Keratinocyte (primary cell): ENCODE measurements at regions not wholly inside any gene's neighbourhood (a gene's known extent, or its start where the extent isn't known, plus 50 kb on each side); places are given as distances from the start of the nearest gene placed in this dataset.

ENCODE experiments used
- DNase-seq: peaks from one replicate; pipeline ENCODE4 v3.0.0-alpha.2; 2011; ENCODE audit warnings: low read depth, missing footprints, low spot score
- FAIRE-seq: peaks from 2 replicates; lab custom pipeline; 2011; peaks lifted over from hg19 to GRCh38; lab: Jason Lieb, UNC
- H2AFZ ChIP-seq: 2 replicates; pipeline ENCODE4 v1.6.0; 2012; ENCODE audit warnings: low read length, control low read depth, inconsistent platforms; ENCODE audit not compliant: control insufficient read depth
- H3K27ac ChIP-seq: 2 replicates; pipeline ENCODE4 v1.5.1; 2011; ENCODE audit warnings: low read length; ENCODE audit not compliant: control insufficient read depth, insufficient read depth
- H3K27me3 ChIP-seq: 3 replicates; pipeline ENCODE4 v1.6.0; 2011; ENCODE audit warnings: low read length; ENCODE audit not compliant: control insufficient read depth, insufficient read depth; ENCODE audit errors: extremely low read depth
- H3K36me3 ChIP-seq, 2 experiments: 2 replicates in 1 of 2; 3 replicates in 1 of 2; pipeline ENCODE4 v1.5.1; 2011; ENCODE audit warnings: low read length in 2 of 2, mild to moderate bottlenecking in 1 of 2; ENCODE audit not compliant: control insufficient read depth in 2 of 2, insufficient read depth in 2 of 2; ENCODE audit errors: extremely low read depth in 1 of 2
- H3K4me1 ChIP-seq: 3 replicates; pipeline ENCODE4 v1.5.1; 2011; ENCODE audit warnings: low read length; ENCODE audit not compliant: control insufficient read depth, insufficient read depth; ENCODE audit errors: extremely low read depth
- H3K4me2 ChIP-seq: 3 replicates; pipeline ENCODE4 v1.6.0; 2011; ENCODE audit warnings: low read depth, low read length; ENCODE audit not compliant: control insufficient read depth, insufficient read depth; ENCODE audit errors: extremely low read depth
- H3K4me3 ChIP-seq, 3 experiments: fragments of 200-600 bp in 1 of 3; sonication (generic) in 1 of 3; 2 replicates in 2 of 3; 3 replicates in 1 of 3; pipeline ENCODE4 v1.5.1; 2011 to 2016; ENCODE audit warnings: low read length in 3 of 3, mild to moderate bottlenecking in 3 of 3, control low read depth in 2 of 3, inconsistent platforms in 1 of 3, low read depth in 1 of 3, mixed read lengths in 1 of 3, mixed run types in 1 of 3, moderate library complexity in 1 of 3; ENCODE audit not compliant: control insufficient read depth in 2 of 3, insufficient read depth in 2 of 3; ENCODE audit errors: extremely low read depth in 1 of 3
- H3K79me2 ChIP-seq: 2 replicates; pipeline ENCODE4 v1.6.0; 2012; ENCODE audit warnings: low read length; ENCODE audit not compliant: control insufficient read depth, insufficient read depth
- H3K9ac ChIP-seq: 3 replicates; pipeline ENCODE4 v1.6.0; 2011; ENCODE audit warnings: low read length; ENCODE audit not compliant: control insufficient read depth, insufficient read depth; ENCODE audit errors: extremely low read depth
- H3K9me1 ChIP-seq: 3 replicates; pipeline ENCODE4 v1.6.0; 2011; ENCODE audit warnings: low read length; ENCODE audit not compliant: control insufficient read depth, insufficient read depth; ENCODE audit errors: extremely low read depth
- H3K9me3 ChIP-seq: 2 replicates; pipeline ENCODE4 v1.5.1; 2012; ENCODE audit warnings: low read depth, low read length; ENCODE audit not compliant: control insufficient read depth
- H4K20me1 ChIP-seq: 3 replicates; pipeline ENCODE4 v1.6.0; 2011; ENCODE audit warnings: low read length; ENCODE audit not compliant: control insufficient read depth, insufficient read depth; ENCODE audit errors: extremely low read depth
- EZH2 ChIP-seq: IDR thresholded peaks from one replicate; pipeline ENCODE4 v1.6.1; 2012; ENCODE audit warnings: inconsistent platforms, mild to moderate bottlenecking, low read length, moderate library complexity
- dilution Hi-C: fragments of 300-500 bp; cut with MboI; formaldehyde crosslinking; loops from one replicate; pipeline ENCODE4 v1.7.0; 2020; ENCODE audit warnings: low sequenced_read_pairs; ENCODE audit not compliant: extremely low pct_ligation_motif_present
- TF ChIP-seq, protein P1 (sequence below), 3 experiments: IDR thresholded peaks in 1 of 3; conservative IDR thresholded peaks in 1 of 3; optimal IDR thresholded peaks in 1 of 3; 2 replicates in 2 of 3; 3 replicates in 1 of 3; pipeline versions ENCODE3 to v1.5.1; 2011; ENCODE audit warnings: low read length in 3 of 3, mild to moderate bottlenecking in 3 of 3, moderate library complexity in 2 of 3, control low read depth in 1 of 3, inconsistent platforms in 1 of 3; ENCODE audit not compliant: insufficient read depth in 2 of 3; ENCODE audit errors: extremely low read depth in 1 of 3

DNA sequence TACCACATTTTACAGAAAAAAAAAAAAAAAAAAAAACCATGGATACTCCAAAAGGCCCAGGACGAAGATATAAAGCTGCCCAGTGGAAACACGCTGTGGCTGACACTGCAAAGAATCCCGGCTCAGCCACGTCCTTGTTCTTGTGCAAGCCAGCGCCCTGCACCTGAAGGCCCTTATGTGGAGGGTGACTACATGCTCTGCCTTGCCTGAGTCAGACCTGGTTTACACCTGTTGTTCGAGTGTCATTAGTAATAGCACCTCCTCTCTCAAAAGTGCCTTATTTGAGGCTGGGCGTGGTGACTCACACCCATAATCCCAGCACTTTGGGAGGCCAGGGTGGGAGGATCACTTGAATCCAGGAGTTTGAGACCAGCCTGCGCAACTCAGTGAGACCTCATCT is 54.3 kb upstream of the ZSWIM6 start:
- H3K9me3 ChIP-seq: no peaks in the 10 kb centered on the region
- no peaks in the 10 kb centered on the region for H3K79me2 ChIP-seq
- peak; percentile 80 for DNase-seq
- H3K4me3 ChIP-seq: no peak overlapping the region
- no peaks in the 10 kb centered on the region for H3K36me3 ChIP-seq
- peak overlapping the region; percentile 17 for H3K4me2 ChIP-seq
- no peaks in the 10 kb centered on the region for H3K27me3 ChIP-seq
- H3K4me1 ChIP-seq: peaks cover 42% of the 10 kb centered on the region
- dilution Hi-C loops: no loop called here
- H3K9ac ChIP-seq: no peak overlapping the region
- H4K20me1 ChIP-seq: no peaks in the 10 kb centered on the region
- H3K27ac ChIP-seq: no peak overlapping the region
- TF ChIP-seq EZH2: no peak
- TF ChIP-seq, protein P1, sequence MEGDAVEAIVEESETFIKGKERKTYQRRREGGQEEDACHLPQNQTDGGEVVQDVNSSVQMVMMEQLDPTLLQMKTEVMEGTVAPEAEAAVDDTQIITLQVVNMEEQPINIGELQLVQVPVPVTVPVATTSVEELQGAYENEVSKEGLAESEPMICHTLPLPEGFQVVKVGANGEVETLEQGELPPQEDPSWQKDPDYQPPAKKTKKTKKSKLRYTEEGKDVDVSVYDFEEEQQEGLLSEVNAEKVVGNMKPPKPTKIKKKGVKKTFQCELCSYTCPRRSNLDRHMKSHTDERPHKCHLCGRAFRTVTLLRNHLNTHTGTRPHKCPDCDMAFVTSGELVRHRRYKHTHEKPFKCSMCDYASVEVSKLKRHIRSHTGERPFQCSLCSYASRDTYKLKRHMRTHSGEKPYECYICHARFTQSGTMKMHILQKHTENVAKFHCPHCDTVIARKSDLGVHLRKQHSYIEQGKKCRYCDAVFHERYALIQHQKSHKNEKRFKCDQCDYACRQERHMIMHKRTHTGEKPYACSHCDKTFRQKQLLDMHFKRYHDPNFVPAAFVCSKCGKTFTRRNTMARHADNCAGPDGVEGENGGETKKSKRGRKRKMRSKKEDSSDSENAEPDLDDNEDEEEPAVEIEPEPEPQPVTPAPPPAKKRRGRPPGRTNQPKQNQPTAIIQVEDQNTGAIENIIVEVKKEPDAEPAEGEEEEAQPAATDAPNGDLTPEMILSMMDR (optimal IDR thresholded peaks at IDR 0.05 in 1 of 3, IDR thresholded peaks at IDR 0.05 in 1 of 3, conservative IDR thresholded peaks at IDR 0.05 in 1 of 3; ENCODE audit: extremely low read depth in 1 of 3, insufficient read depth in 2 of 3, low read length in 3 of 3): no peak
- no peak overlapping the region for H2AFZ ChIP-seq
- H3K9me1 ChIP-seq: no peaks in the 10 kb centered on the region
- FAIRE-seq: peak; percentile 87

DNA sequence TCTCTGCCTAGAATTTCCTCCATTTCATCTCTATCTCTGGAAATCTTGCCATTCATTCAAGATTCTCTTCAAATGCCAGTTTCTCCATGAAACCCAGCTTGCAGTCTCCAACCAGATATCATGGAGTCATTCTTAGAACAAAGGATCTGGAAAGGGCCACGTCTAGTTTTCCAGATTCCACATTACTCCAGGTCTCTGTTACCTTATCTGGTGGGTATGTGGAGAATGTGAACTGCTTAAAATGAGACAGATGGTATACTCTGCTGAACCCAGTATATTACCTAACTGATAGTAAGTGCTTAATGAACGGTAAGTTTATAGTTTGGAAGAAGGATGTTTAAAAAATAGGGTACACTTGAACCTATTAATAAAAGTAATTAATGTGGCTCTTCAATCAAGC is 52.3 kb upstream of the ZSWIM6 start:
- no peaks in the 10 kb centered on the region for H3K79me2 ChIP-seq
- dilution Hi-C loops: no loop called here
- peak overlapping the region; percentile 53 for H3K27ac ChIP-seq
- peak overlapping the region; percentile 68 for H3K4me2 ChIP-seq
- no peaks in the 10 kb centered on the region for H3K9me1 ChIP-seq
- no peaks in the 10 kb centered on the region for H3K27me3 ChIP-seq
- FAIRE-seq (peak; percentile 72), DNase-seq (no peak)
- H3K36me3 ChIP-seq: no peaks in the 10 kb centered on the region
- peak overlapping the region in 1 of 3 experiments; percentile 14 for H3K4me3 ChIP-seq
- TF ChIP-seq, protein P1 (optimal IDR thresholded peaks at IDR 0.05 in 1 of 3, IDR thresholded peaks at IDR 0.05 in 1 of 3, conservative IDR thresholded peaks at IDR 0.05 in 1 of 3; ENCODE audit: extremely low read depth in 1 of 3, insufficient read depth in 2 of 3, low read length in 3 of 3): no peak
- no peak for TF ChIP-seq EZH2
- no peaks in the 10 kb centered on the region for H3K9me3 ChIP-seq
- peaks cover 42% of the 10 kb centered on the region for H3K4me1 ChIP-seq
- no peak overlapping the region for H2AFZ ChIP-seq
- no peaks in the 10 kb centered on the region for H4K20me1 ChIP-seq
- H3K9ac ChIP-seq: peak overlapping the region; percentile 38
